HepG2 (cell line): ENCODE measurements at regions not wholly inside any gene's neighbourhood (a gene's known extent, or its start where the extent isn't known, plus 50 kb on each side); places are given as distances from the start of the nearest gene placed in this dataset.

Experiments
- AHR ChIP-seq: IDR thresholded peaks from 2 replicates; pipeline ENCODE4 v1.6.1; 2018; ENCODE audit warnings: missing genetic modification reagents, missing compliant biosample characterization
- ARHGAP35 ChIP-seq: sonication (generic); formaldehyde crosslinking; IDR thresholded peaks from 2 replicates; pipeline ENCODE4 v1.9.0; 2022; ENCODE audit warnings: mild to moderate bottlenecking, inconsistent platforms, moderate library complexity, missing genetic modification reagents, borderline replicate concordance
- ARNT ChIP-seq: fragments of 450-650 bp; IDR thresholded peaks from 2 replicates; pipeline ENCODE4 v1.6.1; 2017
- BRCA1 ChIP-seq: sonication (generic); formaldehyde crosslinking; IDR thresholded peaks from 2 replicates; pipeline ENCODE4 v1.4.0; 2020; ENCODE audit warnings: missing genetic modification reagents
- DNMT3B ChIP-seq: conservative IDR thresholded peaks from 2 replicates; pipeline ENCODE4 v1.6.1; 2016; ENCODE audit warnings: missing biosample characterization, control low read depth
- EP300 ChIP-seq, 3 experiments: sonication (generic) in 1 of 3; formaldehyde crosslinking in 1 of 3; IDR thresholded peaks; 2 replicates each; pipeline versions ENCODE4 v1.5.1 to v1.6.1; 2011 to 2020; ENCODE audit warnings: low read depth in 2 of 3, low read length in 2 of 3, borderline replicate concordance in 1 of 3, improper control_type of control experiment in 1 of 3, mild to moderate bottlenecking in 1 of 3, missing genetic modification reagents in 1 of 3, moderate library complexity in 1 of 3
- FLYWCH1 ChIP-seq: sonication (generic); formaldehyde crosslinking; IDR thresholded peaks from 2 replicates; pipeline ENCODE4 v1.8.1; 2023; ENCODE audit warnings: mild to moderate bottlenecking, missing genetic modification reagents
- HCFC1 ChIP-seq: fragments of 150-350 bp; IDR thresholded peaks from 2 replicates; pipeline ENCODE4 v1.6.1; 2014; ENCODE audit warnings: low read depth, low read length
- HDAC1 ChIP-seq: sonication (generic); formaldehyde crosslinking; IDR thresholded peaks from 2 replicates; pipeline ENCODE4 v1.5.1; 2020; ENCODE audit warnings: mild to moderate bottlenecking, missing genetic modification reagents
- JUN ChIP-seq: sonication (generic); formaldehyde crosslinking; IDR thresholded peaks from 2 replicates; pipeline ENCODE4 v1.4.0; 2020; ENCODE audit warnings: mild to moderate bottlenecking, missing genetic modification reagents
- JUNB ChIP-seq: sonication (generic); formaldehyde crosslinking; IDR thresholded peaks from 2 replicates; pipeline ENCODE4 v1.8.0; 2022; ENCODE audit warnings: missing genetic modification reagents, mild to moderate bottlenecking, borderline replicate concordance
- MXD4 ChIP-seq: IDR thresholded peaks from 2 replicates; pipeline ENCODE4 v1.6.1; 2016; ENCODE audit warnings: mild to moderate bottlenecking, missing biosample characterization, missing genetic modification reagents
- PAF1 ChIP-seq: IDR thresholded peaks from 2 replicates; pipeline ENCODE4 v1.6.1; 2016; ENCODE audit warnings: missing genetic modification reagents, missing compliant biosample characterization
- PAX8 ChIP-seq: sonication (generic); formaldehyde crosslinking; IDR thresholded peaks from 2 replicates; pipeline ENCODE4 v1.8.0; 2022; ENCODE audit warnings: mild to moderate bottlenecking, missing genetic modification reagents, borderline replicate concordance
- WIZ ChIP-seq: sonication (generic); formaldehyde crosslinking; IDR thresholded peaks from 2 replicates; pipeline ENCODE4 v1.5.1; 2020; ENCODE audit warnings: mild to moderate bottlenecking, missing genetic modification reagents
- XRCC5 ChIP-seq: fragments of 200-400 bp; formaldehyde crosslinking; optimal IDR thresholded peaks from 2 replicates; pipeline ENCODE3; 2017; ENCODE audit warnings: mild to moderate bottlenecking, low read length
- ZNF124 ChIP-seq: sonication (generic); formaldehyde crosslinking; IDR thresholded peaks from 2 replicates; pipeline ENCODE4 v1.4.0; 2020; ENCODE audit warnings: missing genetic modification reagents
- ZNF205 ChIP-seq: IDR thresholded peaks from 2 replicates; pipeline ENCODE4 v1.6.1; 2018; ENCODE audit warnings: missing biosample characterization, missing genetic modification reagents
- ZNF282 ChIP-seq: fragments of 450-650 bp; IDR thresholded peaks from 2 replicates; pipeline ENCODE4 v1.6.1; 2018; ENCODE audit not compliant: partially characterized antibody
- ZNF557 ChIP-seq: sonication (generic); formaldehyde crosslinking; IDR thresholded peaks from 2 replicates; pipeline ENCODE4 v1.4.0; 2020; ENCODE audit warnings: missing genetic modification reagents
- ZNF616 ChIP-seq: sonication (generic); formaldehyde crosslinking; IDR thresholded peaks from 2 replicates; pipeline ENCODE4 v1.5.0; 2020; ENCODE audit warnings: low read depth, mild to moderate bottlenecking, missing genetic modification reagents
- ZNF629 ChIP-seq: sonication (generic); formaldehyde crosslinking; conservative IDR thresholded peaks from 2 replicates; pipeline ENCODE4 v1.5.0; 2020; ENCODE audit warnings: missing genetic modification reagents
- ZNF670 ChIP-seq: sonication (generic); formaldehyde crosslinking; IDR thresholded peaks from 2 replicates; pipeline ENCODE4 v1.8.0; 2022; ENCODE audit warnings: mild to moderate bottlenecking, missing genetic modification reagents, borderline replicate concordance
- ZNF713 ChIP-seq: sonication (generic); formaldehyde crosslinking; IDR thresholded peaks from 2 replicates; pipeline ENCODE4 v1.4.0; 2020; ENCODE audit warnings: mild to moderate bottlenecking, missing genetic modification reagents
- TF ChIP-seq, protein P1 (sequence below): sonication (generic); formaldehyde crosslinking; IDR thresholded peaks from 2 replicates; pipeline ENCODE4 v1.4.0; 2020; ENCODE audit warnings: missing genetic modification reagents
- TF ChIP-seq, protein P2 (sequence below): sonication (generic); formaldehyde crosslinking; IDR thresholded peaks from 2 replicates; pipeline ENCODE4 v1.8.0; 2023; ENCODE audit warnings: mild to moderate bottlenecking, missing genetic modification reagents
- TF ChIP-seq, protein P3 (sequence below): sonication (generic); formaldehyde crosslinking; IDR thresholded peaks from 2 replicates; pipeline ENCODE4 v1.4.0; 2020; ENCODE audit warnings: mild to moderate bottlenecking, low read depth, missing genetic modification reagents
- TF ChIP-seq, protein P4 (sequence below): IDR thresholded peaks from 2 replicates; pipeline ENCODE4 v1.6.1; 2012; ENCODE audit warnings: inconsistent platforms

DNA sequence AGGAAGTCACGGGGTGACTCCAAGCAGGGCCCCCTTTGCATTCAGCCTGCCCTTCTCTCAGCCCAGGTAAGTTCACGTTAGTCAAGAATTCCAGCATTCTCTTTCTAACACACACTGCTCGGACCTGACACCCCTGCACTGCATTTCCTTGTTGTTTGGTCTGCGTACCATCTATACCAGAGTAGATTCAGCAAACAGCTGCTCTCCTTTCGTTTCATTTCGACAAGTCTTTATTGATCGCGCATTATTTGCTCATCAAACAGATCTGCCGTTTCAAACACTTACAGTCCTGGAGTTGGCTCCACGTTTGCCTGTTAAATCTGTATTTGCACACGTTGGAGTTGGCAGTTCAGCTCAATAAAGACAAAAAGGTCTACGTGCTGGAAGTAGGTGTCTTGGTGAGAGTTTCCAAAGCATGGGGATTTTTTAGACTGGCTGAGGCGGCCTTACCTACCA, 495.1 kb downstream of the RPS24 start (continued):
- TF ChIP-seq JUNB (CRISPR knock-in tag): peak; percentile 38; the same call in 1 of the 2 replicates
- TF ChIP-seq PAF1 (CRISPR knock-in tag): no peak
- TF ChIP-seq HDAC1 (CRISPR knock-in tag): peak; percentile 90
- no peak for TF ChIP-seq FLYWCH1 (CRISPR knock-in tag)
- no peak for TF ChIP-seq PAX8 (CRISPR knock-in tag)
- no peak for TF ChIP-seq ARNT
- no peak for TF ChIP-seq ZNF713 (CRISPR knock-in tag)
- TF ChIP-seq ZNF616 (CRISPR knock-in tag): no peak
- TF ChIP-seq ZNF282: no peak
- TF ChIP-seq, protein P1, sequence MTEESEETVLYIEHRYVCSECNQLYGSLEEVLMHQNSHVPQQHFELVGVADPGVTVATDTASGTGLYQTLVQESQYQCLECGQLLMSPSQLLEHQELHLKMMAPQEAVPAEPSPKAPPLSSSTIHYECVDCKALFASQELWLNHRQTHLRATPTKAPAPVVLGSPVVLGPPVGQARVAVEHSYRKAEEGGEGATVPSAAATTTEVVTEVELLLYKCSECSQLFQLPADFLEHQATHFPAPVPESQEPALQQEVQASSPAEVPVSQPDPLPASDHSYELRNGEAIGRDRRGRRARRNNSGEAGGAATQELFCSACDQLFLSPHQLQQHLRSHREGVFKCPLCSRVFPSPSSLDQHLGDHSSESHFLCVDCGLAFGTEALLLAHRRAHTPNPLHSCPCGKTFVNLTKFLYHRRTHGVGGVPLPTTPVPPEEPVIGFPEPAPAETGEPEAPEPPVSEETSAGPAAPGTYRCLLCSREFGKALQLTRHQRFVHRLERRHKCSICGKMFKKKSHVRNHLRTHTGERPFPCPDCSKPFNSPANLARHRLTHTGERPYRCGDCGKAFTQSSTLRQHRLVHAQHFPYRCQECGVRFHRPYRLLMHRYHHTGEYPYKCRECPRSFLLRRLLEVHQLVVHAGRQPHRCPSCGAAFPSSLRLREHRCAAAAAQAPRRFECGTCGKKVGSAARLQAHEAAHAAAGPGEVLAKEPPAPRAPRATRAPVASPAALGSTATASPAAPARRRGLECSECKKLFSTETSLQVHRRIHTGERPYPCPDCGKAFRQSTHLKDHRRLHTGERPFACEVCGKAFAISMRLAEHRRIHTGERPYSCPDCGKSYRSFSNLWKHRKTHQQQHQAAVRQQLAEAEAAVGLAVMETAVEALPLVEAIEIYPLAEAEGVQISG (CRISPR knock-in tag): peak; percentile 74
- no peak for TF ChIP-seq DNMT3B (CRISPR knock-in tag)
- TF ChIP-seq WIZ (CRISPR knock-in tag): no peak
- peak; percentile 24 for TF ChIP-seq XRCC5
- peak; percentile 76 for TF ChIP-seq ZNF670 (CRISPR knock-in tag)
- peak; percentile 92 for TF ChIP-seq ZNF205 (CRISPR knock-in tag)
- peak; percentile 57 for TF ChIP-seq ZNF629 (CRISPR knock-in tag)
- no peak for TF ChIP-seq ARHGAP35 (CRISPR knock-in tag)
- TF ChIP-seq, protein P2, sequence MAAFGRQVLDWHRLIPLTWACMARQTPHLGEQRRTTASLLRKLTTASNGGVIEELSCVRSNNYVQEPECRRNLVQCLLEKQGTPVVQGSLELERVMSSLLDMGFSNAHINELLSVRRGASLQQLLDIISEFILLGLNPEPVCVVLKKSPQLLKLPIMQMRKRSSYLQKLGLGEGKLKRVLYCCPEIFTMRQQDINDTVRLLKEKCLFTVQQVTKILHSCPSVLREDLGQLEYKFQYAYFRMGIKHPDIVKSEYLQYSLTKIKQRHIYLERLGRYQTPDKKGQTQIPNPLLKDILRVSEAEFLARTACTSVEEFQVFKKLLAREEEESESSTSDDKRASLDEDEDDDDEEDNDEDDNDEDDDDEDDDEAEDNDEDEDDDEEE (CRISPR knock-in tag): no peak
- no peak for TF ChIP-seq HCFC1
- no peak for TF ChIP-seq JUN (CRISPR knock-in tag)
- TF ChIP-seq ZNF124: peak; percentile 93; the same call in 1 of the 2 replicates
- peak in 1 of 2 experiments; percentile 90; a peak in 2 of 4 replicates for TF ChIP-seq EP300 (IDR thresholded peaks at IDR 0.05; ENCODE audit: low read depth in 2 of 2, low read length in 2 of 2)
- TF ChIP-seq EP300 (CRISPR knock-in tag; IDR thresholded peaks at IDR 0.05; ENCODE audit: borderline replicate concordance): peak; percentile 23; the same call in 1 of the 2 replicates
- TF ChIP-seq AHR (CRISPR knock-in tag): no peak; the same call in 1 of the 2 replicates
- TF ChIP-seq BRCA1: peak; percentile 86
- 0 out of 2 replicates have a peak, but pooled peaks have one; percentile 37 for TF ChIP-seq MXD4 (CRISPR knock-in tag)
- TF ChIP-seq, protein P3, sequence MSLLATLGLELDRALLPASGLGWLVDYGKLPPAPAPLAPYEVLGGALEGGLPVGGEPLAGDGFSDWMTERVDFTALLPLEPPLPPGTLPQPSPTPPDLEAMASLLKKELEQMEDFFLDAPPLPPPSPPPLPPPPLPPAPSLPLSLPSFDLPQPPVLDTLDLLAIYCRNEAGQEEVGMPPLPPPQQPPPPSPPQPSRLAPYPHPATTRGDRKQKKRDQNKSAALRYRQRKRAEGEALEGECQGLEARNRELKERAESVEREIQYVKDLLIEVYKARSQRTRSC (CRISPR knock-in tag): no peak
- TF ChIP-seq, protein P4, sequence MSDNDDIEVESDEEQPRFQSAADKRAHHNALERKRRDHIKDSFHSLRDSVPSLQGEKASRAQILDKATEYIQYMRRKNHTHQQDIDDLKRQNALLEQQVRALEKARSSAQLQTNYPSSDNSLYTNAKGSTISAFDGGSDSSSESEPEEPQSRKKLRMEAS: peak; percentile 84
- TF ChIP-seq ZNF557 (CRISPR knock-in tag): 0 out of 2 replicates have a peak, but pooled peaks have one; percentile 52
